ENCODE measurements at regions not wholly inside any gene's neighbourhood (a gene's known extent, or its start where the extent isn't known, plus 50 kb on each side); places are given as distances from the start of the nearest gene placed in this dataset.
"Not testable (repeated sequence)": the region's sequence is repeated elsewhere in the genome, so short reads cannot be mapped to it uniquely, and the experiment has no call there.

GRCh38 chr17:30597776-30598288 lies 120.6 kb downstream of the GOSR1 start:
- Histone ChIP-seq H3K9me3 (ENCODE audit: control insufficient read depth, insufficient read depth, low read length) (no peaks in the 10 kb centered on the region), H3K9ac (ENCODE audit: low read depth, low read length) (no peak overlapping the region), H3K4me1 (ENCODE audit: insufficient read depth, low read length) (no peaks in the 10 kb centered on the region), H3K36me3 (ENCODE audit: insufficient read depth, low read length) (no peaks in the 10 kb centered on the region)

GRCh38 chr17:30596948-30597775 lies 120.0 kb downstream of the GOSR1 start:
- not testable (repeated sequence) for H3K9ac ChIP-seq (ENCODE audit: low read depth, low read length); H3K9me3 ChIP-seq (ENCODE audit: control insufficient read depth, insufficient read depth, low read length); H3K36me3 ChIP-seq (ENCODE audit: insufficient read depth, low read length); H3K4me1 ChIP-seq (ENCODE audit: insufficient read depth, low read length)

- H3K36me3 ChIP-seq (ENCODE audit: insufficient read depth, low read length); H3K4me1 ChIP-seq (ENCODE audit: insufficient read depth, low read length); H3K9ac ChIP-seq (ENCODE audit: low read depth, low read length); H3K9me3 ChIP-seq (ENCODE audit: control insufficient read depth, insufficient read depth, low read length): not testable (repeated sequence)
Measured at GRCh38 chr17:30594953-30595371, 117.8 kb downstream of the GOSR1 start.

GRCh38 chr17:30594223-30594952 lies 117.2 kb downstream of the GOSR1 start:
- no peak overlapping the region for H3K9ac ChIP-seq (ENCODE audit: low read depth, low read length)
- H3K9me3 ChIP-seq (ENCODE audit: control insufficient read depth, insufficient read depth, low read length): no peaks in the 10 kb centered on the region
- no peaks in the 10 kb centered on the region for H3K36me3 ChIP-seq (ENCODE audit: insufficient read depth, low read length)
- H3K4me1 ChIP-seq (ENCODE audit: insufficient read depth, low read length): no peaks in the 10 kb centered on the region

- Histone ChIP-seq H3K4me1 (ENCODE audit: insufficient read depth, low read length) (no peaks in the 10 kb centered on the region), H3K9ac (ENCODE audit: low read depth, low read length) (no peak overlapping the region), H3K9me3 (ENCODE audit: control insufficient read depth, insufficient read depth, low read length) (no peaks in the 10 kb centered on the region), H3K36me3 (ENCODE audit: insufficient read depth, low read length) (no peaks in the 10 kb centered on the region)
Measured at GRCh38 chr17:30590081-30590733, 113.0 kb downstream of the GOSR1 start.

GRCh38 chr17:30589431-30589830 lies 112.2 kb downstream of the GOSR1 start:
- Histone ChIP-seq H3K9ac (ENCODE audit: low read depth, low read length) (no peak overlapping the region), H3K36me3 (ENCODE audit: insufficient read depth, low read length) (no peaks in the 10 kb centered on the region), H3K9me3 (ENCODE audit: control insufficient read depth, insufficient read depth, low read length) (no peaks in the 10 kb centered on the region), H3K4me1 (ENCODE audit: insufficient read depth, low read length) (no peaks in the 10 kb centered on the region)

- Histone ChIP-seq H3K36me3 (ENCODE audit: insufficient read depth, low read length) (no peaks in the 10 kb centered on the region), H3K9ac (ENCODE audit: low read depth, low read length) (no peak overlapping the region), H3K9me3 (ENCODE audit: control insufficient read depth, insufficient read depth, low read length) (no peaks in the 10 kb centered on the region), H3K4me1 (ENCODE audit: insufficient read depth, low read length) (no peaks in the 10 kb centered on the region)
Measured at GRCh38 chr17:30588798-30589247, 111.6 kb downstream of the GOSR1 start.

- Histone ChIP-seq H3K9ac (ENCODE audit: low read depth, low read length) (no peak overlapping the region), H3K36me3 (ENCODE audit: insufficient read depth, low read length) (no peaks in the 10 kb centered on the region), H3K4me1 (ENCODE audit: insufficient read depth, low read length) (no peaks in the 10 kb centered on the region), H3K9me3 (ENCODE audit: control insufficient read depth, insufficient read depth, low read length) (no peaks in the 10 kb centered on the region)
Measured at GRCh38 chr17:30586818-30587595, 109.8 kb downstream of the GOSR1 start.

GRCh38 chr17:30584810-30585209 lies 107.6 kb downstream of the GOSR1 start:
- Histone ChIP-seq H3K9me3 (ENCODE audit: control insufficient read depth, insufficient read depth, low read length) (no peaks in the 10 kb centered on the region), H3K4me1 (ENCODE audit: insufficient read depth, low read length) (peaks cover 2% of the 10 kb centered on the region), H3K9ac (ENCODE audit: low read depth, low read length) (no peak overlapping the region), H3K36me3 (ENCODE audit: insufficient read depth, low read length) (no peaks in the 10 kb centered on the region)

- no peaks in the 10 kb centered on the region for H3K9me3 ChIP-seq (ENCODE audit: control insufficient read depth, insufficient read depth, low read length)
- no peaks in the 10 kb centered on the region for H3K36me3 ChIP-seq (ENCODE audit: insufficient read depth, low read length)
- peaks cover 10% of the 10 kb centered on the region for H3K4me1 ChIP-seq (ENCODE audit: insufficient read depth, low read length)
- no peak overlapping the region for H3K9ac ChIP-seq (ENCODE audit: low read depth, low read length)
Measured at GRCh38 chr17:30580916-30581315, 103.7 kb downstream of the GOSR1 start.

GRCh38 chr17:30579610-30580315 lies 102.6 kb downstream of the GOSR1 start:
- no peaks in the 10 kb centered on the region for H3K9me3 ChIP-seq (ENCODE audit: control insufficient read depth, insufficient read depth, low read length)
- no peaks in the 10 kb centered on the region for H3K36me3 ChIP-seq (ENCODE audit: insufficient read depth, low read length)
- H3K4me1 ChIP-seq (ENCODE audit: insufficient read depth, low read length): peaks cover 10% of the 10 kb centered on the region
- no peak overlapping the region for H3K9ac ChIP-seq (ENCODE audit: low read depth, low read length)

GRCh38 chr17:30578015-30578717 lies 101.0 kb downstream of the GOSR1 start:
- H3K36me3 ChIP-seq (ENCODE audit: insufficient read depth, low read length); H3K9me3 ChIP-seq (ENCODE audit: control insufficient read depth, insufficient read depth, low read length); H3K9ac ChIP-seq (ENCODE audit: low read depth, low read length): not testable (repeated sequence)
- H3K4me1 ChIP-seq (ENCODE audit: insufficient read depth, low read length): peaks cover 18% of the 10 kb centered on the region
